ENCODE measurements at regions not wholly inside any gene's neighbourhood (a gene's known extent, or its start where the extent isn't known, plus 50 kb on each side); places are given as distances from the start of the nearest gene placed in this dataset.

GRCh38 chr3:17811646-17812045 lies 69.2 kb upstream of the TBC1D5 start:
- TF ChIP-seq, protein P1, sequence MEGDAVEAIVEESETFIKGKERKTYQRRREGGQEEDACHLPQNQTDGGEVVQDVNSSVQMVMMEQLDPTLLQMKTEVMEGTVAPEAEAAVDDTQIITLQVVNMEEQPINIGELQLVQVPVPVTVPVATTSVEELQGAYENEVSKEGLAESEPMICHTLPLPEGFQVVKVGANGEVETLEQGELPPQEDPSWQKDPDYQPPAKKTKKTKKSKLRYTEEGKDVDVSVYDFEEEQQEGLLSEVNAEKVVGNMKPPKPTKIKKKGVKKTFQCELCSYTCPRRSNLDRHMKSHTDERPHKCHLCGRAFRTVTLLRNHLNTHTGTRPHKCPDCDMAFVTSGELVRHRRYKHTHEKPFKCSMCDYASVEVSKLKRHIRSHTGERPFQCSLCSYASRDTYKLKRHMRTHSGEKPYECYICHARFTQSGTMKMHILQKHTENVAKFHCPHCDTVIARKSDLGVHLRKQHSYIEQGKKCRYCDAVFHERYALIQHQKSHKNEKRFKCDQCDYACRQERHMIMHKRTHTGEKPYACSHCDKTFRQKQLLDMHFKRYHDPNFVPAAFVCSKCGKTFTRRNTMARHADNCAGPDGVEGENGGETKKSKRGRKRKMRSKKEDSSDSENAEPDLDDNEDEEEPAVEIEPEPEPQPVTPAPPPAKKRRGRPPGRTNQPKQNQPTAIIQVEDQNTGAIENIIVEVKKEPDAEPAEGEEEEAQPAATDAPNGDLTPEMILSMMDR (IDR thresholded peaks at IDR 0.05; ENCODE audit: insufficient read depth, low read depth, low read length), result no peak
- no peak for TF ChIP-seq EZH2 (IDR thresholded peaks at IDR 0.05; ENCODE audit: insufficient read depth, low read length)

All from astrocyte (in vitro differentiated cells and primary cell).